NCI-H2171 (cell line): ENCODE measurements at regions not wholly inside any gene's neighbourhood (a gene's known extent, or its start where the extent isn't known, plus 50 kb on each side); places are given as distances from the start of the nearest gene placed in this dataset.

Source experiments
- DNase-seq: peaks from one replicate; lab custom pipeline; 2025; lab: John Stamatoyannopoulos, UW

DNA sequence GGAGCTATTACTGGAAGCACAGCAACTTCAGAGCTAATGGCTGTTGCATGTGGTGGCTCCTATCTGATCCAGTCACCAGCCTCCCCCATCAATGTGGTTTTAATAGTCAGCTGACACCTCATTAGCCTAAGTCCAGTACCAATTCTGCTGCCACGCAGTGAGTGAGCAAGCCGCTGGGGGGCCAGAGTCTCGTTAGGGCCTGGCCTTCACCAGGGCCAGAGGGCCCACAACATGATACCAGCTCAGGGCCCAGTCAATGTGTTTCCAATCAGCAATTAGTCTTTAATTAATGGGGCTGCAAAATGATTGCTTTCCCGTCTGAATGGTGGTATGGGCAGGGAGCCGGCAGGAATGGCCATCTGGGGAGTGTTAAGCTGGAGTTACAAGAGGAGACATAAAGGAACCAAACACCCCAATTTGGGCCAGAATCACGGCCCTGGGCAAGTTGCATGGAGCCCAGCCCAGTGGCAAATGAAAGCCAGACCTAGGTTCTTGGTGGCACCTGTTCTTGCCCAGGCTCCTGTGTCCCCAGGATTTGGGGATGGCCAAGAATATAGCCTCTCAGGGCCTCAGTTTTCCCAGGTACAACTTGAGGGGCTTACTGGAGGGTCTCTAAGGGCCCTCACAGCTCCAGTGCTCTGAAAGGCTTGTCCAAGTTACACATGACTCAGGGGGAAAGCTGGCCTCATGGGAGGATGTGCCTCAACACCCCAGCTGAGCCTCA lies 119.2 kb downstream of the EFNB1 start:
- no peak for DNase-seq

DNA sequence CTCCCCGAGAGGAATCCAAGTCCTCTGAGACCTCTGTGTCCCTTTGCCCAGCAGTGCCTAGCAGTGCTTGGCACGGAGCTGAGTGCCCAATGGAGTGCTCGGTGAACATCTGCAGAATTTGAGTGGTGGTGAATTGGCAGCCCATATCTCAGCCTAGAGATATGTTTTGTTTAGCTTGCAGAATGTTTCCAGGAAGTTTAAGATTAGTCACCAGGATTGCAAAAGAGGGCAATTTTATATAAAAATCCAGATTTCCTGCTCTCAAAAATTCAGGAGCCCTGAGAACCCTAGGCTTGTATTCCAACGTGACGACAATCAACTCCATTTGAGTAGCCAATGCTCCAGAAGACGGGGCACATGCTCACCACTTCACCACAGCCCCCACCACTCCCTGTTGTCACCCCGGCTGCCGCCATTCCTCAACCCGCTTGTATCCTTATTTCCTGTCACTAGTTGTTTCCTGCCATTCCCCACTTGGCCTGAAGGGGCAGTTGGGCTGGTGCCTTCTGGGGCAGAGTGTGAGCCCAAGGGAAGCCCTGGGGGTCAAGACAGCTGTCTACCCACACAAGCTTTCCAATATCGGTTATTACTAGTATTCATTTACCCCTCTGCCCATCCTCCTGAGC lies 116.9 kb downstream of the EFNB1 start:
- no peak for DNase-seq

- no peak for DNase-seq
These were observed 116.3 kb downstream of the EFNB1 start for GRCh38 chrX:68945081-68945602.

DNA sequence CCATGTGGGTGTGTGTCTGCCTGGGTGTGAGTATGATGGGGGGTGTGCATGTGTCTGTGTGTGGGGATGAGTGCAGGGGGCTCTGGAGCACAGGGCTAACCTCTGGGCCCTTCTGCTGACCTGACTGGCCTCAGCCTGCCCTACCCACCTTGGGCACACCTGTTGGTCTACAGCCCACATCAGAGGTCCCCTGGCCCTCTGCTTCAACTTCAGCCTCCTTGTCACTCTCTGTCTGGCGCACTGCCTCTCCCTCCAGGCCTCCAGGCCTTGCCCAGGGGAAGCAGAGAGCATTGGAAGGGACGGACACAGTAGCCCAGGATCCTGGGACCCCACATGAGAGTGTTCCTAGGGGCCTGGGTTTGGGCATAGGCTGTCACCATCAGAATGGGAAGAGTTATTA lies 115.4 kb downstream of the EFNB1 start:
- no peak for DNase-seq

- DNase-seq = no peak
These were observed 114.0 kb downstream of the EFNB1 start for GRCh38 chrX:68942840-68943239.

DNA sequence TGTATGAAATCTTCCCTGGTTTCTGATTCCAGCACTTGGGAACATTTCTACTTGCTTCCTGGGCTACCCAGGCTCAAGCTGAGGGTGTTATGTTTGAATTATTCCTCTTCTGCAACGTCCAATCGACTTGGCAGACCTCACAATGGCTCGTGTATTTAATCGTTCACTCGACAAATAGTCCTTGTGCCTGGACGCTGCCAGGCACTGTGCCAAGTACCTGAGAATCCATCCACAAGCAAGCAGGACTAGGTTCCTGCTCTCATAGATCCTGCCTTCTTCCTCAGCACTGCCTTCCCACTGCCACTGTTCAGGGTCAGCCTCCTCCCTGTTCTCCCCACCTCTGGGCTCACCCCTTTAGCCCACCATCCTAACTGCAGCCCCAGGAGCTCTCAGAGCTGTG lies 113.3 kb downstream of the EFNB1 start:
- no peak for DNase-seq

DNA sequence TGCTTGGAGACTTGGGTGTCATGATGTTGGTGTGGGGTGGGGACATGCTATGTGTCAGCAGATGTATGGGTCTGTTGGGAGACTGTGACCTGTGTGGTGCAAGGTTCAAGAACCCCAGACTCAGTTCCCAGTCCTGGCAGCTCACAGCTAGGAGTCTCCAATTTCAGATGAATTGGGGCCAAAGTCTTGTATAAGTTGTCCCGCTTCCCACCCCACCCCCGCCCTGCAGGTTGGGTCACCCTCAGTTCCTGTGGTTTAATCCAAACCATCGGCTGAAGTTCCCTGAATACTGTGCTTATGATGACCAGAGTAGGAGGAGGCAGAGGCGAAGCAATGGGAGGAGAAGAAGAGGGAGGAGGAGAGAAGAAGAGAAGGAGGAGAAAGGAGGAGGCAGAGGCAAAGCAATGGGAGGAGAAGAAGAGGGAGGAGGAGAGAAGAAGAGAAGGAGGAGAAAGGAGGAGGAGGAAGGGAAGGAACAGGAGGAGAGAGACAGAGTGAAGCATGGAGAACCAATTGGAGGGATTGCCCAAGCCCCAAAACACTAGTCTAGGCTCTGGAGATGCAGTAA lies 112.6 kb downstream of the EFNB1 start:
- DNase-seq = no peak

DNA sequence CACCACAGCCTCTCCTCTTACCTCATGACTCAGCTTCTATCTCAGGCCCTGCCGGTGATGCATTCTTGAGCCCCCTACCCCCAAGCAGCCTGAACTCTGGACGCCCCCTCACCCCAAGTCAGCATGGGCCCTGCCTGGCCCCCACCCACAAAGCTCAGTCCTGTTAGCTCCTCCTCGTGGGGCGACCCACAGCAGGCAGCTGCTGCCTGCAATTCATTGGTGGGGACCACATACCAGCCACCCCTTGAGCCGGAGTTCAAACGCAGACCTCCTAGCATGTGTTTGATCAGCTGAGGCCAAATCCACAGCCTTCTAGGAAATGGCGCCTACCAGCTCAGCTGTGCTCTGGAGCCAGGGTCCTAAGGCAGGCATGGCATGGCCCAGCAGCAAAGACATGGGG lies 111.8 kb downstream of the EFNB1 start:
- DNase-seq = no peak

DNA sequence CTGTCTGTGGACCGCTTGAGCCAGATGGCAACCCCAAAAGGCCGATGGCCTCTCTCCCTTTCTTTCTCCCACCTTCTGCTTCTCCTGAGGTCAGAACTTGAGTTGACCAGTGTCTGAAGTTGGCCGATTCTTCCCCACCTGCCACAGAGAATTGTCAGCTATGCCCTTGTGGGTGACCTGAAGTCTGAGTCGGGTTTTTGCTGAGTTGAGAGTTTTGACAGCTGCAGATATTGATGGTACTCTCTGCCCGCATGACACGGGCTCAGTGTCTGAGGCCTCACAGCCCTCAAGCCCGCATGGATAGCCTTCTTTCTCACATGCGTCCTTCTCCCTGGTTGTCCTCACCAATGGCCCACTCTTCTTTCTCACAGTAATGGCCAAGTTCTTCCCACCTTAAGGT lies 111.0 kb downstream of the EFNB1 start:
- no peak for DNase-seq

DNA sequence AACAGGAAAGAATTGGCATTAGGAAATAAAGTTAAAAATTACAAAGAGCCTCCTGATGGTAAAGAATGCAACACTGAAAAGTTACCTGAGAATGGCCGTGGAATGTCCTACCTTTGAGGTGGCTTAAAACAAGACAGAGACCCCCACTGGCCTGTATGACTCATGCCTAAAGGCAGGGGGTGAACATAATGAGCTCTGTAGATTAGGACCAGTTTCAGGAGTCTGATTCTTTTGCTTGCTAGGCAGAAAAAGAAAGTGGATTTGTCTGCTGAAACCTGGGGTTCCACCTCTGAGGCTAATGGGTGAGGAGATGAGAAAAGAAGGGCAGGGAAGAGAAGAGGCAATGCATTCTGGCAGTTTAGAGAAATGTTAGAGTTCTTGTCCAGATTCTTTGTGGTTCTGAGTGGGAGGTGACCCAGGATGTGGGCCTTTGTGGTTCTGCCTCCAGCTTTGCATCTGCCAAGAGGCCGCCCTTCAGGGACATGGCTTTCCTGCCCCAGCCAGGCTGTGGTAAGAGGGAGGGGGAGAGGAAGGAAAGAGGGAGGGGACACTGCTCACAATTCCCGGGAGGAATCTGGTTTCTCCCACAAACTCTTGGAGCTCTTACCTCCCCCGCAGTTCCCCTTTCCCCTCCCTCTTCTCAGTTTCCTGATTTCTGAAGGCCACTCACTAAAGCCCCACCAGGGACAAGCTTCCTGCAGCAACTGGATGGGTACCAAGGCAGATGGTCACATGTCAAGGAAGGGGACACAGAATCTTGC lies 109.6 kb downstream of the EFNB1 start:
- DNase-seq = no peak

- no peak for DNase-seq
These were observed 108.8 kb downstream of the EFNB1 start for GRCh38 chrX:68937581-68937980.

DNA sequence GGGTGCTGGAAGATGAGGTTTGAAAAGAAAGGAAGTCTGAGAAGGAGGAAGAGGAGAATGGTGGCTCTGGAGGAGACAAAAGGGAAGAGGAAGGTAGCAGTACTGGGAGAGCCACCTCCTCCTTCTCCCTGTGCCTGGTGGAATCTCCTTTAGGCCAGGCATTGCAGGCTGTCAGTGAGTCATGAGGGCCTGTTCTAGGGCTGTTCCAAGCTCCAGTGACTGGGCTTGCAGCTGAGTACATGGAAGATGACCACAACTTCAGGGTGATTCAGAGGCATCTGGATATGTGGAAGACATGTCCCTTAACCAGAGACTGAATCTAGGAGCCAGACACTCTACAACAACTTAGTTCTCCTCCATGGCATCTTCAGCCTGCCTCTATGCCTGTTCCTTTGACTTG lies 107.8 kb downstream of the EFNB1 start:
- DNase-seq = no peak

DNA sequence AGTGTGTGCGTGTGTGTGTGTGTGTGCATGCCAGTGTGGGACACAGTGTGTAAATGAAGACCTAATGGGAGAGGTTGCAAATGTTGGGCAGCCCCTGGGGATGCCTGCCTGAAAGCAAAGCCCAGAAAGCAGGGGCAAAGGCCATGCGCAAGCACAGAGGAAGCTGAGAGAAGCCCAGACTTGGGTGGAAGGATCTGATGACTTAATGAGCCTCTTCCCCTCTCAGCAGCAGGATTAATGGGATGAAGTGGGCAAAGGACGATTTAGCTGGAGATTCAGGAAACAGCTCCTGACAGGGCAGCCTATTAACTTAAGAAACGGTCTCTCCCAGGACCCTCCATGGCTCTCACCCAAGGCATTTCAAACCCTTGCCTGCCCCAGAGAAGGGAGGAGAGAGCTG lies 107.3 kb downstream of the EFNB1 start:
- no peak for DNase-seq

DNA sequence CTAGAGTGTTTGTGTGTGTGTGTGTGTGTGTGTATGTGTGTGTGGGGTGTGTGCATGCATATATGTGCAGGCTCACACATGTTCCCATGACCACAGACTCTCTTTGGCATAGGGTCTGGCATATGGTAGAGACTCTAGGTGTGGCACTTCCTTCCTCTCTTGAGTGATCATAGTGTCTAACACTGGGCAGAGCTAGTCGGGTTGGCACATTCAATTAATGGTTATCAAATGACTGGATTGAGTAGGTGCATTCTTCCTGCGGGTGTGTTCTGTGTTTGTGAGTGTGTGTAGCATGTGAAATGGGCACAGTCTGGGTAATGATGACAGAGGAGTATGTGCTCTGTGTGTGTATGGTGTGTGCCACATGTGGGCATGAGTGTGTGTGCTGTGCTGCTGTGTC lies 106.5 kb downstream of the EFNB1 start:
- no peak for DNase-seq

DNA sequence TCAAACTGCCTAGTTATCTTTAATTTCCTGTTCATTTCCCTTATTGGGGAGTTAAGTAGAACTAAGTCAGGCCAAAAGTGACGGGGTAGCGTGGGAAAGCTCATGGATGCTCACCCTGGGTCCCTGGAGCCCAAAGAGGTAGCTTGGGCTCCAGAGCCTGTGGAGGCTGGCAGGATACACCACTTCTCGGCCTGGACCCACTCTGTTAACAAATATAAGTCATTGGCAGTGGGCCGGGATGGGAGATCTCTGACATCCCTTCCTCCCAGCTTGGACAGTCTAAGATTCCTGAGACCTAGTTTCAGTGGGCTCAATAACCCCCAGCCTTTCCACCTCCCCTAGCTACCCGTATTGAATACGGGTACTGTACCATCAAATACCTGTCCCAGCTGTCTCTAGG lies 106.1 kb downstream of the EFNB1 start:
- no peak for DNase-seq

DNA sequence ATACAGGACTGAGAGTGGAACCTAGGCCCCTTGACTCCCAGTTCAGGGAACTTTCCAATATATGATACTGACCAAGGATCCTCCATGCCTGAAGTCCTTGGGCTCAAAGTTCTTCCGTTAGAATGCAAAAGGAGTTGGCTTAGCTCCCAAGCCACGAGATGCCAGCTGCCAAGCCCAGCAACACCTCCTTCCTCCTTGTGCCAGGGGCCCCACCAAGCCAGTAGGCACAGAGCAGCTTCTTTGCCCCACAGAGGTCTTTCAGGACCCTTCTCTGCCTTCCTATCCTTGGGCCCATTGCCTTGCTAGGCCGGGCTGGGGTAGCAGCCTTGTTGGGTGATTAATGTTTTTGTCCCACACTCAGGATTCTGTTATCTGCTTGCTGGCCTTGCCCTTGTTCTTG lies 105.6 kb downstream of the EFNB1 start:
- DNase-seq = no peak

DNA sequence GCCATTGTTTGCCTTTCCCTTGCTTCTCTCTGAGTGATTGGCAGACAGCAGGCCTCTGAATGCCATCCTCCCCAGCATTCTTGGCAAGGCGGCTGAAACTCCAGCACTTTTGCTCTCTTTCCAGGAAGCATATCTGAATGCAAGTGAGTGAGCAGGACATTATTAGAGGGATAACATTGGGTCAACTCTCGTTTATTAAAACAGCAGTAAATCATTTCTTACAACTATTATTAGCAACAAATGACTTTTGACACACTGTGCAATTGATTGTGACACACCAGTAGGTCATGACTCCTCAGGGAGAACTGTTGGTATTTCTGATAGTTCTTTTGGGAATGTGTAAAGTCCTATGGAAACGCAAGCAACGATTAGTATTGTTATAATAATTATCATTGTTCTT lies 103.8 kb downstream of the EFNB1 start:
- DNase-seq = no peak

DNA sequence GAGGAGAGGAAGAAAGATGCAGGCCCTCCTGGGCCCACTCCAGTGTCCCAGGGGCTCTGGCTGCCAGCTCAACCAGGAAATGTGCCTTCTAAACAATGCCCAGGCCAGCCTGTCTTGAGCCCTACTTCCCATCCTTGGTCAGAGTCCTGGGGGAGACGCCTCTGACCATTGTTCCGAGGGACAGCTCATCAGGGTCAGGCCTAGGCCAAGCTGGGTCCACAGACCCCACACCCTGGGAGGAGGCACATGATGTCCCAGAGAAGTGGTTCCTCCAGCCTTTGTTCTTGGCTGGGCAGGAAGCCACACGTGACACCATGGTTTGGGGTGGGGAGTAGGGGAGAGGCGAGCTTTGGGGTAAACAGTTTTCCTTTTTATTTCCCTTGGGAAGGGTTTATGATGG lies 102.5 kb downstream of the EFNB1 start:
- DNase-seq = no peak

DNA sequence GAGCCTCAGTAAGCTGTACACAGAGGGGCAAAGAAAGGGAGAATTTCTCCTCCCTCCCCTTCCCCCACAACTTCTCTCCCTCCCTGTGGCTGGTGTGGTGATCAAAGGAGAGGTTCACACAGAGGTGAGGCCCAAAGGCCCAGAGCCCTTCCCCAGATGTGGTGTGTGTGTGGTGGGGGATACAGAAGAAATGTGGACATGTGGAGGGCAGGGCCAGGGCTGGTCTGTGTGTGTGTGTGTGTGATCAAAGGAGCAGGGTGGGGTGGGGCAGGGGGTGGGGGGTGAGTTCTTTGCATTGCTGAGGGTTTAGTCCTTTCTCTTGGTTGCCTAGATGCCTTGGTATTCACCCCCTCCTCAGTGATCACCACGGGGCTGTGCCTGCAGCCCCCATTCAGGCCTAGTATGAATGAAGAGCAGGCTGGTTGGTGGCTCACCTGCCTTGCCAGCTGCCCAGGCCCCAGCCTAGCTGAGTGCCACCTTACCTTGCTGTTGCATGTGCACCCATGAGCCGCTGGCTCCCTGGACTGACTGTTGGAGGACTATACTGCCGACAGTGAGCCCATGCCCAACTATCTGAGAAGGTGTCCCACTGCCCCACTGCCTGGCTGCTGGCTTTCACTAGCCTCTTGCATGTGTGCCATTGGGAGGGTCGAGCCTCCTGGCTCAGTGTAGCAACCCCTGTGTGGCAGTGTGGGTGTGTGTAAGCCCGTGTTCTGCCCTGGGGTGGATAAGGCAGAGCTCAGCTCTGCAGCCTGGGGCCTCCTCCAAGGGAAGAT lies 101.9 kb downstream of the EFNB1 start:
- DNase-seq = no peak

GRCh38 chrX:68929332-68930150 lies 100.7 kb downstream of the EFNB1 start:
- no peak for DNase-seq

DNA sequence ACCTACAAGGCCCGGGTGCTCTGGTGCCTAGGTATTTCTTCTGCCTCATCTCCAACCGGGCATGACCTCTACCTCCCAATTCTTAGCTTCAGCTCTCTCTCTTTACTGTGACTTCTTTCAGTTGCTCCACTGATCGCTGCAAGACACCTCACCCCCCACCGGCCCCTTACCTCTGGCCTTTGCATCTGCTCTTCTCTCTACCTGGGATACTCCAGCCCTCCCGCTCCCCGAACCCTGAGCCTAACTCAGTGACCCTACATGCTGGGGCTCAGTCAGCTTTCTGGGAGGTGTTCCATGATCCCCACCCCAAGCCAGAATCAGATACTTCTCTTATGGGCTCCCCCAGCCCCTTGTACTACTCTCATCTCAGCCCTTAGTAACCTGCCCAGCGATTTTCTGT lies 99.6 kb downstream of the EFNB1 start:
- DNase-seq = no peak
